Tibial nerve (tissue), 4 donors: ENCODE measurements at regions not wholly inside any gene's neighbourhood (a gene's known extent, or its start where the extent isn't known, plus 50 kb on each side); places are given as distances from the start of the nearest gene placed in this dataset.

ENCODE experiments used
- DNase-seq, 2 donors: peaks; one replicate each; pipeline ENCODE4 v3.0.0-alpha.2; 2019; ENCODE audit warnings: low spot score in 2 of 2
- H3K27ac ChIP-seq, 4 donors: fragments of 200-600 bp; sonication (generic) in 3 of 4; one replicate each; pipeline ENCODE4 v1.5.1; 2017 to 2019; ENCODE audit warnings: mild to moderate bottlenecking in 1 of 4
- H3K27me3 ChIP-seq, 2 donors: fragments of 200-600 bp; sonication (generic) in 1 of 2; one replicate each; pipeline versions ENCODE4 v1.5.1 to v1.6.0; 2017 to 2019
- H3K36me3 ChIP-seq, 3 donors: fragments of 200-600 bp; sonication (generic); one replicate each; pipeline ENCODE4 v1.5.1; 2018 to 2019
- H3K4me1 ChIP-seq, 4 donors: fragments of 200-600 bp; sonication (generic) in 3 of 4; one replicate each; pipeline ENCODE4 v1.5.1; 2017 to 2019
- H3K4me3 ChIP-seq, 4 donors: fragments of 200-600 bp; sonication (generic) in 3 of 4; one replicate each; pipeline ENCODE4 v1.5.1; 2017 to 2019; ENCODE audit warnings: mild to moderate bottlenecking in 1 of 4, moderate library complexity in 1 of 4
- H3K9me3 ChIP-seq, 4 donors: fragments of 200-600 bp; sonication (generic) in 3 of 4; one replicate each; pipeline ENCODE4 v1.5.1; 2017 to 2019
- CTCF ChIP-seq, 5 experiments: fragments of 200-600 bp in 3 of 5; fragments of 450-650 bp in 2 of 5; sonication (generic) in 3 of 5; IDR thresholded peaks; one replicate each; pipeline ENCODE4 v1.5.1; 2016 to 2019; ENCODE audit warnings: antibody characterized with exemption in 5 of 5, mild to moderate bottlenecking in 3 of 5, moderate library complexity in 2 of 5
- EP300 ChIP-seq, 2 donors: sonication (generic); formaldehyde crosslinking; IDR thresholded peaks; one replicate each; pipeline ENCODE4 v1.6.1; 2017; ENCODE audit warnings: antibody characterized with exemption in 2 of 2, mild to moderate bottlenecking in 1 of 2
- POLR2A ChIP-seq, 2 donors: fragments of 450-650 bp; IDR thresholded peaks; one replicate each; pipeline ENCODE4 v1.6.1; 2017; ENCODE audit warnings: antibody characterized with exemption in 2 of 2, mild to moderate bottlenecking in 2 of 2, moderate library complexity in 2 of 2
- WGBS, 2 donors: methylation state at CpG; one replicate each; pipeline ENCODE4 v1.1.5; 2018; 5-methylcytosine and 5-hydroxymethylcytosine counted together

- H3K4me1 ChIP-seq = no peaks in the 10 kb centered on the region
- no peak overlapping the region for H3K27ac ChIP-seq
- no peak for DNase-seq
- H3K36me3 ChIP-seq = no peaks in the 10 kb centered on the region
- H3K9me3 ChIP-seq = peaks cover 0 to 16% (median 0%) of the 10 kb centered on the region in 4 donors
- no peaks in the 10 kb centered on the region for H3K27me3 ChIP-seq
- TF ChIP-seq CTCF (IDR thresholded peaks at IDR 0.05) = no peak
- TF ChIP-seq POLR2A (IDR thresholded peaks at IDR 0.05) = no peak
- TF ChIP-seq EP300 (IDR thresholded peaks at IDR 0.05) = no peak
- H3K4me3 ChIP-seq = no peak overlapping the region
These were observed 171.7 kb downstream of the SREK1 start for GRCh38 chr5:66315784-66316183.

- no peaks in the 10 kb centered on the region for H3K27me3 ChIP-seq
- 68 to 69% methylated on average over 12 of the region's 12 CpGs for WGBS, 2 donors
- no peak overlapping the region for H3K4me3 ChIP-seq
- H3K36me3 ChIP-seq = no peaks in the 10 kb centered on the region
- no peak overlapping the region for H3K27ac ChIP-seq
- H3K9me3 ChIP-seq = no peaks in the 10 kb centered on the region
- DNase-seq = no peak
- no peak for TF ChIP-seq EP300 (IDR thresholded peaks at IDR 0.05)
- no peak for TF ChIP-seq POLR2A (IDR thresholded peaks at IDR 0.05)
- TF ChIP-seq CTCF (IDR thresholded peaks at IDR 0.05) = no peak
- H3K4me1 ChIP-seq = no peaks in the 10 kb centered on the region
These were observed 178.9 kb downstream of the SREK1 start for GRCh38 chr5:66322786-66323528.

GRCh38 chr5:66323529-66323895 is 179.4 kb downstream of the SREK1 start:
- no peaks in the 10 kb centered on the region for H3K36me3 ChIP-seq
- TF ChIP-seq EP300 (IDR thresholded peaks at IDR 0.05) (no peak), CTCF (IDR thresholded peaks at IDR 0.05) (no peak), POLR2A (IDR thresholded peaks at IDR 0.05) (no peak)
- H3K27me3 ChIP-seq = no peaks in the 10 kb centered on the region
- 81 to 82% methylated on average over 13 of the region's 13 CpGs for WGBS, 2 donors
- no peaks in the 10 kb centered on the region for H3K9me3 ChIP-seq
- DNase-seq = no peak
- H3K4me1 ChIP-seq = no peaks in the 10 kb centered on the region
- H3K4me3 ChIP-seq = no peak overlapping the region
- no peak overlapping the region for H3K27ac ChIP-seq

- H3K4me1 ChIP-seq = no peaks in the 10 kb centered on the region
- no peak overlapping the region for H3K27ac ChIP-seq
- TF ChIP-seq POLR2A (IDR thresholded peaks at IDR 0.05) (no peak), EP300 (IDR thresholded peaks at IDR 0.05) (no peak), CTCF (IDR thresholded peaks at IDR 0.05) (no peak)
- WGBS, 2 donors = 28 to 36% methylated on average over 1 of the region's 1 CpG
- no peaks in the 10 kb centered on the region for H3K27me3 ChIP-seq
- no peaks in the 10 kb centered on the region for H3K36me3 ChIP-seq
- H3K4me3 ChIP-seq = no peak overlapping the region
- DNase-seq = no peak
- H3K9me3 ChIP-seq = no peaks in the 10 kb centered on the region
These were observed 180.3 kb downstream of the SREK1 start for GRCh38 chr5:66324357-66324756.

DNA sequence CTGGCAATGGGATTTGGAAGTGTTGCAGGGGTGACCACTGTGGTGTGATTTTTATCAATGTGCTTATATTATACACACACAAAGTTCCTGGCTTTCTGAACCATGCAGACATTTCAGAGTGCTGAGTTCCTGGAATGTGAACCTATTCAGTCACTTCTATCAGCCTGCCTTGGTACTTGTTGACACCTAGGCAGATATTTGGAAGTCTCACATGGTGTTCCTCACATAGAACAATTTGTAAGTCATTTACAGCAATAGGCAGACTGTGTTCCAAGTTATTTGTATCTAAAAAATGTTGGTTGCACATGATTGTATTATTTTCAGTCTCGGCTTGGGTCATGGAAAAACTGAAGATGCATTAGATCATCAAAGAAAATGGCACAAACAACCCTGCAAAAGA is 182.2 kb downstream of the SREK1 start:
- Histone ChIP-seq H3K9me3 (no peaks in the 10 kb centered on the region), H3K4me1 (no peaks in the 10 kb centered on the region), H3K27ac (no peak overlapping the region), H3K27me3 (no peaks in the 10 kb centered on the region), H3K36me3 (no peaks in the 10 kb centered on the region), H3K4me3 (no peak overlapping the region)
- TF ChIP-seq EP300 (IDR thresholded peaks at IDR 0.05) (no peak), CTCF (IDR thresholded peaks at IDR 0.05) (no peak)
- WGBS, 2 donors = 74 to 86% methylated on average over 1 of the region's 1 CpG
- DNase-seq = no peak
